PFSK-1 (cell line): ENCODE measurements at regions not wholly inside any gene's neighbourhood (a gene's known extent, or its start where the extent isn't known, plus 50 kb on each side); places are given as distances from the start of the nearest gene placed in this dataset.

Experiments used
- POLR2AphosphoS5 ChIP-seq: IDR thresholded peaks from 2 replicates; pipeline ENCODE4 v1.6.1; 2012; ENCODE audit warnings: low read depth, mild to moderate bottlenecking, control low read depth, low read length, moderate library complexity
- SIN3A ChIP-seq: IDR thresholded peaks from 2 replicates; pipeline ENCODE4 v1.6.1; 2012; ENCODE audit warnings: mild to moderate bottlenecking, low read length, moderate library complexity, borderline replicate concordance; ENCODE audit not compliant: insufficient read depth
- TAF1 ChIP-seq: IDR thresholded peaks from 2 replicates; pipeline ENCODE4 v1.6.1; 2012; ENCODE audit warnings: low read length, control low read depth, borderline replicate concordance; ENCODE audit not compliant: insufficient read depth

DNA sequence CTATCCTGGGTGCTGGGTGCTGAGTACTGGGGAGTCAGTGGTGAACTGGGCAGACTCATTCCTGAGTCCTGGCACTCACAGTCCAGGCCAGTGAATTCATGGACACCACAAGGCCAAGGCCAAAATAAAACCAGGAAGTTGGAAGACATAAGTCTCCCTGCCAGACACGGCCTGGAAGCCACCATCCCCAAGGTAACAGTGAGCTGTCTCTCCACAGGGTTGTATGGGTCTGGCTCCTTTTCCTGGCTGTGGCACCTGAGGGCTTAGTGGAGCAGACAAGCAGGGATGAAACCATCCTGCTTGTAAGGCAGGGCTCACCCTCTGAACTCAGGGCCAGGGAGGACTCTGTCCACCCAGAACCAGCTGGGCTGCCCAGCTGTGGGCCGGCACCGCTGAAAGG is 54.7 kb upstream of the ALX4 start:
- TF ChIP-seq POLR2AphosphoS5: no peak
- TF ChIP-seq TAF1: no peak
- TF ChIP-seq SIN3A: no peak
